ENCODE measurements at regions not wholly inside any gene's neighbourhood (a gene's known extent, or its start where the extent isn't known, plus 50 kb on each side); places are given as distances from the start of the nearest gene placed in this dataset.
A peak's percentile ranks its signal among the peaks of the same experiment; 100 is the strongest.

DNA sequence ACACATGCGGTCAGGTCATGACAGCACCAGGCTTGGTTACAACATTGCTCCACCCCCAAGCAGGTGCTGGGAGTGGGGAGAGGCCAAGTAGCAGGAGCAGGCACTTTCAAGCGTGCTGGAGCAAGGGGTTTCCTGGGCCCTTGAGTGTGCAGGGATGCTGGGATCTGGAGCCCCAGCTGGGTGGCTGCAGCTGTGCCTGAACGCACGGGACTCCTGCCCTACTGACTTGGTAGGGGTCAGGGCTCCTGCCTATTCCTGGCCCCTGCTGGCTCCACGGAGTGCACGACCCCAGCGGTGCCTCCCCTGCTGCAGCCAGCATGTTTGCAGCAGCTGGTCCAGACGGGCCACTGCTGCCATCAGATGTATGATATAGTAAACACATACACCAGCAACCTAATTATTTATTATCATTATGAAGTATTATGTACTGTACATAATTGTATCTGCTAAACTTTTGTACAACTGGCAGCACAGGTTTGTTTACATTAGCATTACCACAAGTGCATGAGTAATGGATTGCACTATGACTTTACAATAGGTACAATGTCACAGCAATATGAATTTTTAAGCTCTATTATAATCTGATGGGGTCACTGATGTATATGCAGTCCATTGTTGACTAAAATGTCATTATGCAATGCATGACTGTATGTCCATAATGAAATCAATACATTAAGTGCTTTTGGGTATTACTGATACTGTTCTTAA lies 620.6 kb downstream of the RAPGEF2 start:
- no peak for DNase-seq (ENCODE audit: low read depth in 2 of 3, low spot score in 1 of 3)

- DNase-seq (ENCODE audit: low read depth in 2 of 3, low spot score in 1 of 3) = no peak
These were observed 622.7 kb downstream of the RAPGEF2 start for GRCh38 chr4:159725571-159725970.

- DNase-seq (ENCODE audit: low read depth in 2 of 3, low spot score in 1 of 3) = no peak
These were observed 632.7 kb downstream of the RAPGEF2 start for GRCh38 chr4:159735281-159736207.

DNA sequence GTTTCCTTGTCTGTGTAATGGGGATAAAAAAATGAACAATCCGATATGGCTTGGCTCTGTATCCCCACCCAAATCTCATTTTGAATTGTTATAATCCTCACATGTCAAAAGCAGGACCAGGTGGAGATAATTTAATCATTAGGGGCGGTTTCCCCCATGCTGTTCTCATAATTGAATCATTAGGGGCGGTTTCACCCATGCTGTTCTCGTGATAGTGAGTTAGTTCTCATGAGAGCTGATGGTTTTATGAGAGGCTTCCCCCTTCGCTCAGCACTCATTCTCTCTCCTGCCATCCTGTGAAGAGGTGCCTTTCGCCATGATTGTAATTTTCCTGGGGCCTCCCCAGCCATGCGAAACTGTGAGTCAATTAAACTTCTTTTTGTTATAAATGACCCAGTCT lies 633.5 kb downstream of the RAPGEF2 start:
- DNase-seq (ENCODE audit: low read depth in 2 of 3, low spot score in 1 of 3) = no peak

- DNase-seq (ENCODE audit: low read depth in 2 of 3, low spot score in 1 of 3) = no peak
These were observed 641.1 kb downstream of the RAPGEF2 start for GRCh38 chr4:159743971-159744370.

DNA sequence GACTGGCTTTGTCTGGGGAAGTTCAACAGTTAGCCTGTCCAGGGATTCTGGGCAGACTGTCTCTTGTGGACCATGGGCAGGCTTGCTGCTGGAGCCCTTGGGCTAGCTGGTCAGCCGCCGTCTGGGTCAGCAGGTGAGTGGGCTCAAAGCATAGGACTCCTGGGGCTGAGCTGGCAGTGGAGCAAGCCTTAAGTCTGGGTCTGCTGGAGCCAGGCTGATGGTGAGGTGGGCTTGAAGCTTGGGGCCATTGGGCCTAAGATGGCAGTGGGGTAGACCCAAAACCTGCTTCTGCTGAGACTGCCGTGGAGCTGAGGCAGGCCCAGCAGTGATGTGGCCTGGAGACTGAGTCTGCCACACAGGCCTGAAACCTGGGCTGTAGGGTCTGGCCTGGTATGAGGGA lies 645.1 kb downstream of the RAPGEF2 start:
- no peak for DNase-seq (ENCODE audit: low read depth in 2 of 3, low spot score in 1 of 3)

- DNase-seq (ENCODE audit: low read depth in 2 of 3, low spot score in 1 of 3) = no peak
These were observed 646.1 kb downstream of the RAPGEF2 start for GRCh38 chr4:159748834-159749444.

DNA sequence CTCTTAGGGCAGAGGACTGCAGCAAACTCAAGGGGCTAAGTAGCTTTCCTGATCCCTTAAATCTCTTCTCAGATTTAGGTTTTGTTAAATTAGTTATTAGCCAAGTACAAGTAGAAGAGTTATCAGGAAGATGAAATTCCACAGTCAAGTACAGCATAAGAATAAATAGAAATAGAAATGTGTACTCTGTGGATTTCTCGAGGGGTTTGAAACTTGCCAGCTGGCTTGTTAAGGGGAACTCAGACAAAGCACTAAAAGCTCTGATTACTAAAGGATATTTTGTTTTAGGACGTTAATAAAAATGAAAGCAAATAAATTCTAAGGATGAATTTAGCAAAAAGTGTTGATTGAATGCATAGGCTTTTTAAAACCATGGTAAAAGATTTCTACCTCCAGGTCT lies 654.6 kb downstream of the RAPGEF2 start:
- DNase-seq (ENCODE audit: low read depth in 2 of 3, low spot score in 1 of 3) = no peak

GRCh38 chr4:159758061-159758460 lies 655.2 kb downstream of the RAPGEF2 start:
- DNase-seq (ENCODE audit: low read depth in 2 of 3, low spot score in 1 of 3) = no peak

DNA sequence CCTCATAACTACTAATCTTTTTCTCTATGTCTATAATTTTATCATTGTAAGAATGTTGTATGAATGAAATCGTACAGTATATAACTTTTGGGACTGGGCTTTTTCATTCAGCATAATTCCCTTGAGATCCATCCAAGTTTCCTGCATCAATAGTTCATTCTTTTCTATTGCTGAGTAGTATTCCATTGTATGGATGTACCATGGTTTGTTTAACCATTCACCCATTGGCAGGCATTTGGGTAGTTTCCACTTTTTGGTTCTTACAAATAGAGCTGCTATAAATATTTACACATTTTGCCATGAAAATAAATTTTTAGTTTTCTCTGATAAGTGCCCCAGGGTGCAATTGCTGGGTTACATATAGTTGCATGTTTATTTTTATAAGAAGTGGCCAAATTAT lies 659.8 kb downstream of the RAPGEF2 start:
- DNase-seq (ENCODE audit: low read depth in 2 of 3, low spot score in 1 of 3) = no peak

GRCh38 chr4:159764343-159764952 lies 661.6 kb downstream of the RAPGEF2 start:
- peak in 1 of 3 donors; percentile 2 for DNase-seq (ENCODE audit: low read depth in 2 of 3, low spot score in 1 of 3)

- DNase-seq (ENCODE audit: low read depth in 2 of 3, low spot score in 1 of 3) = no peak
These were observed 662.5 kb downstream of the RAPGEF2 start for GRCh38 chr4:159765382-159765781.

- no peak for DNase-seq (ENCODE audit: low read depth in 2 of 3, low spot score in 1 of 3)
These were observed 663.4 kb downstream of the RAPGEF2 start for GRCh38 chr4:159766241-159766640.

DNA sequence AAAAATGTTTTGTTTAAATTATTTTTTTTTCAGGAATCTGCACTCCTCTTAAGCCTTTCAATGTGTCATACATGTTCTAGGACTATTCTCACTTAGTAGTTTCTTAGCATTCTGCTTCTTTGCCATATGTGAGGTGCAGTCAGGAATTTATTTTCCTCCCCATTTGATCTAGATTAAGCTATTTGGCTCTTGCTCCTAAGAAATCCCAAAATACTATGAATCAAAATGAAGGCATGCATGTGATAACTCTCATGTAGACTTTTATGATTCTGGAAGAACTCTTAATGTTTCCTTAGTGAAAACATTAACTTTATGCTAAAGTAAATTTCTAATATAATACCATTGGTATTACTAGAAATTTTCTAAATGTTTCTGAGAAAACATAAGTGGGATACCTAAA lies 664.5 kb downstream of the RAPGEF2 start:
- no peak for DNase-seq (ENCODE audit: low read depth in 2 of 3, low spot score in 1 of 3)

GRCh38 chr4:159768016-159768415 lies 665.1 kb downstream of the RAPGEF2 start:
- DNase-seq (ENCODE audit: low read depth in 2 of 3, low spot score in 1 of 3) = no peak

DNA sequence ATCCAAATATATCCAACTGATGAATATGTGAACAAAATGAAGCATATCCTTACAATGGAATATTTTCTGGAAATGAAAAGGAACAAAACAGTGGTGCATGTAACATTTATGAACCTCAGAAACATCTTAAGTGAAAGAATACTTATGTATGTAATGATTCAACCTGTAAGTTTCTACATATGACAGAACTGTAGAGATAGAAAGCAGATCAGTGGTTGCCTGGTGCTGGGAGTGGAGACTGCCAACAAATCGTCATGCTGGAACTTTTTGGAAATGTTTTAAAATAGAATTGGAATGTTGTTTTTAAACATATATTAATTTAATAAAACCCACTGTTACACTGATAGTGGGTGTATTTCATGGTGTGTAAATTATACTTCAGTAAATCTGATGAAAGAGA lies 667.5 kb downstream of the RAPGEF2 start:
- no peak for DNase-seq (ENCODE audit: low read depth in 2 of 3, low spot score in 1 of 3)

- no peak for DNase-seq (ENCODE audit: low read depth in 2 of 3, low spot score in 1 of 3)
These were observed 668.1 kb downstream of the RAPGEF2 start for GRCh38 chr4:159770969-159771368.

DNA sequence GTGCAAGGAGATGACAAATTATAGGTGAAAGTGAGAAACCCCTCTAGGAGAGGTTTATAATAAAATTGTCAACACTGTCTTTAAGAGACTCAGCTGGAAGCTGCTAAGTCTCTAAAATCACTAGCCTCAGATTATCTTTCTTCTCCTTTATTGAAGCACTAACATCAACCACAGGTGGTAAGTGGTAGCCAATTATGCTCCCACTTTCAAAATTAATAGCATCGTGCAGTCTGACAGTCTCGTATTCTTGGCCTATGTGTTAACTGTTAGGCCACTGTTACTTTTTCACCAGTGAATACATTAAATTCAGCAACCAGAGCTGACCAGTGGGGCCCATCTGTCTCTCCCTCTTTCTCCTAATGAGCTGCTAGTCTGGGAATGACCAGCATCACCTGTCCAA lies 674.1 kb downstream of the RAPGEF2 start:
- no peak for DNase-seq (ENCODE audit: low read depth in 2 of 3, low spot score in 1 of 3)

- DNase-seq (ENCODE audit: low read depth in 2 of 3, low spot score in 1 of 3) = no peak
These were observed 674.8 kb downstream of the RAPGEF2 start for GRCh38 chr4:159777689-159778088.

- no peak for DNase-seq (ENCODE audit: low read depth in 2 of 3, low spot score in 1 of 3)
These were observed 675.4 kb downstream of the RAPGEF2 start for GRCh38 chr4:159778298-159778697.

GRCh38 chr4:159779716-159780115 lies 676.8 kb downstream of the RAPGEF2 start:
- no peak for DNase-seq (ENCODE audit: low read depth in 2 of 3, low spot score in 1 of 3)

Data from stimulated activated CD4-positive, alpha-beta T cell treated with anti-CD3 and anti-CD28 coated beads, Interleukin-12 subunit alpha, Interleukin-12 subunit beta, amount 100 ng/mL, for 48 hours (primary cell).